GM23338 (cell line): ENCODE measurements at regions not wholly inside any gene's neighbourhood (a gene's known extent, or its start where the extent isn't known, plus 50 kb on each side); places are given as distances from the start of the nearest gene placed in this dataset.

Experiments used
- ATAC-seq: fragments of 200-7000 bp; cut with Tn5 transposase; 3 replicates; pipeline ENCODE4 v1.9.1; 2020
- DNase-seq: peaks from one replicate; pipeline ENCODE4 v3.0.0-alpha.2; 2015; ENCODE audit warnings: low spot score
- H2AFZ ChIP-seq: fragments of 200-600 bp; sonication (generic); 2 replicates; pipeline ENCODE4 v1.8.0; 2016; ENCODE audit warnings: antibody characterized with exemption, mild to moderate bottlenecking, moderate library complexity
- H3F3A ChIP-seq: fragments of 200-600 bp; sonication (generic); replicated peaks from 2 replicates; pipeline ENCODE4 v1.8.0; 2017; ENCODE audit warnings: antibody characterized with exemption, mixed run types, low read depth
- H3K27ac ChIP-seq: fragments of 200-600 bp; sonication (generic); 2 replicates; pipeline ENCODE4 v1.6.1; 2016; ENCODE audit warnings: low read depth
- H3K27me3 ChIP-seq: fragments of 200-600 bp; sonication (generic); 2 replicates; pipeline ENCODE4 v1.8.0; 2016; ENCODE audit warnings: mild to moderate bottlenecking, mixed run types, moderate library complexity; ENCODE audit not compliant: insufficient read depth
- H3K36me3 ChIP-seq: fragments of 200-600 bp; sonication (generic); 2 replicates; pipeline ENCODE4 v1.8.0; 2016; ENCODE audit warnings: mild to moderate bottlenecking; ENCODE audit not compliant: insufficient read depth
- H3K4me1 ChIP-seq: fragments of 200-600 bp; sonication (generic); 2 replicates; pipeline ENCODE4 v1.8.0; 2016; ENCODE audit warnings: mild to moderate bottlenecking, moderate library complexity; ENCODE audit not compliant: insufficient read depth
- H3K4me2 ChIP-seq: fragments of 200-600 bp; sonication (generic); 2 replicates; pipeline ENCODE4 v1.7.1; 2017; ENCODE audit warnings: mixed run types
- H3K4me3 ChIP-seq: fragments of 200-600 bp; sonication (generic); 2 replicates; pipeline ENCODE4 v1.6.1; 2016; ENCODE audit warnings: mixed run types
- H3K79me2 ChIP-seq: fragments of 200-600 bp; sonication (generic); replicated peaks from 2 replicates; pipeline ENCODE4 v1.8.0; 2017; ENCODE audit warnings: mild to moderate bottlenecking; ENCODE audit not compliant: insufficient read depth
- H3K9me2 ChIP-seq: fragments of 200-600 bp; sonication (generic); 2 replicates; pipeline ENCODE4 v1.8.0; 2017; ENCODE audit not compliant: insufficient read depth
- H4K20me1 ChIP-seq: fragments of 200-600 bp; sonication (generic); replicated peaks from 2 replicates; pipeline ENCODE4 v1.8.0; 2017; ENCODE audit warnings: mild to moderate bottlenecking; ENCODE audit not compliant: insufficient read depth
- H3K27ac Mint-ChIP-seq: 2 replicates; pipeline ENCODE4 v1.8.0; 2020; ENCODE audit warnings: inconsistent platforms, mild to moderate bottlenecking, moderate library complexity, mixed read lengths
- H3K27me3 Mint-ChIP-seq: 3 replicates; pipeline ENCODE4 v1.8.0; 2022; ENCODE audit warnings: low read depth, mild to moderate bottlenecking, moderate library complexity, mixed read lengths, inconsistent platforms; ENCODE audit not compliant: insufficient read depth, poor library complexity
- H3K36me3 Mint-ChIP-seq: 3 replicates; pipeline ENCODE4 v1.8.0; 2021; ENCODE audit warnings: low read depth, mild to moderate bottlenecking, inconsistent platforms, moderate library complexity, mixed read lengths
- H3K4me1 Mint-ChIP-seq: 3 replicates; pipeline ENCODE4 v1.8.0; 2020; ENCODE audit warnings: mild to moderate bottlenecking, inconsistent platforms, mixed read lengths
- H3K4me3 Mint-ChIP-seq: 3 replicates; pipeline ENCODE4 v1.8.0; 2021; ENCODE audit warnings: moderate library complexity, mild to moderate bottlenecking, inconsistent platforms, mixed read lengths
- H3K9me3 Mint-ChIP-seq: 3 replicates; pipeline ENCODE4 v1.8.0; 2020; ENCODE audit warnings: moderate library complexity, mild to moderate bottlenecking, inconsistent platforms, mixed read lengths
- CREB1 ChIP-seq: fragments of 250-450 bp; sonication (Bioruptor Pico); IDR thresholded peaks from 2 replicates; pipeline ENCODE4 v1.5.0; 2020; ENCODE audit warnings: low read depth, mild to moderate bottlenecking, moderate library complexity
- CTCF ChIP-seq, 2 experiments: fragments of 200-600 bp in 1 of 2; sonication (generic) in 1 of 2; conservative IDR thresholded peaks; 2 replicates each; pipeline versions ENCODE4 v1.5.1 to v1.6.1; 2016 to 2017; ENCODE audit warnings: antibody characterized with exemption in 2 of 2, low read depth in 2 of 2, mild to moderate bottlenecking in 2 of 2, moderate library complexity in 1 of 2
- ETS1 ChIP-seq: IDR thresholded peaks from 2 replicates; pipeline ENCODE4 v1.6.1; 2016; ENCODE audit warnings: antibody characterized with exemption
- EZH2 ChIP-seq: fragments of 200-600 bp; sonication (generic); IDR thresholded peaks from one replicate; pipeline ENCODE4 v1.8.0; 2017; ENCODE audit warnings: antibody characterized with exemption, mild to moderate bottlenecking, low read depth; ENCODE audit not compliant: unreplicated experiment
- EZH2phosphoT487 ChIP-seq: fragments of 200-600 bp; sonication (generic); IDR thresholded peaks from one replicate; pipeline ENCODE4 v1.8.1; 2018; ENCODE audit warnings: antibody characterized with exemption; ENCODE audit not compliant: unreplicated experiment
- JUNB ChIP-seq: IDR thresholded peaks from one replicate; pipeline ENCODE4 v1.6.1; 2016; ENCODE audit warnings: antibody characterized with exemption; ENCODE audit not compliant: unreplicated experiment
- NANOG ChIP-seq: IDR thresholded peaks from 2 replicates; pipeline ENCODE4 v1.6.1; 2016; ENCODE audit warnings: antibody characterized with exemption, borderline replicate concordance
- POLR2AphosphoS5 ChIP-seq: IDR thresholded peaks from 2 replicates; pipeline ENCODE4 v1.6.1; 2016; ENCODE audit warnings: antibody characterized with exemption, low read depth
- REST ChIP-seq: IDR thresholded peaks from one replicate; pipeline ENCODE4 v1.6.1; 2018; ENCODE audit warnings: antibody characterized with exemption; ENCODE audit not compliant: unreplicated experiment
- STAT1 ChIP-seq: IDR thresholded peaks from one replicate; pipeline ENCODE4 v1.6.1; 2016; ENCODE audit warnings: antibody characterized with exemption; ENCODE audit not compliant: unreplicated experiment
- ZNF114 ChIP-seq: fragments of 250-450 bp; sonication (Bioruptor Pico); IDR thresholded peaks from 2 replicates; pipeline ENCODE4 v1.5.0; 2020; ENCODE audit warnings: mild to moderate bottlenecking, moderate library complexity
- ZNF331 ChIP-seq: fragments of 250-450 bp; sonication (Bioruptor Pico); IDR thresholded peaks from 2 replicates; pipeline ENCODE4 v1.5.0; 2020; ENCODE audit warnings: low read depth, mild to moderate bottlenecking, moderate library complexity
- TF ChIP-seq, protein P1 (sequence below): fragments of 250-450 bp; sonication (Bioruptor Pico); IDR thresholded peaks from 2 replicates; pipeline ENCODE4 v1.5.0; 2020; ENCODE audit warnings: mild to moderate bottlenecking, moderate library complexity

GRCh38 chr5:125483609-125484008 is 737.2 kb upstream of the ZNF608 start:
- TF ChIP-seq ETS1 (no peak), NANOG (no peak), ZNF331 (CRISPR knock-in tag) (no peak), CTCF (conservative IDR thresholded peaks at IDR 0.05; ENCODE audit: low read depth in 2 of 2) (no peak), REST (no peak), POLR2AphosphoS5 (no peak), STAT1 (no peak), ZNF114 (CRISPR knock-in tag) (no peak), CREB1 (CRISPR knock-in tag) (no peak), EZH2 (no peak), EZH2phosphoT487 (no peak), JUNB (no peak)
- TF ChIP-seq, protein P1, sequence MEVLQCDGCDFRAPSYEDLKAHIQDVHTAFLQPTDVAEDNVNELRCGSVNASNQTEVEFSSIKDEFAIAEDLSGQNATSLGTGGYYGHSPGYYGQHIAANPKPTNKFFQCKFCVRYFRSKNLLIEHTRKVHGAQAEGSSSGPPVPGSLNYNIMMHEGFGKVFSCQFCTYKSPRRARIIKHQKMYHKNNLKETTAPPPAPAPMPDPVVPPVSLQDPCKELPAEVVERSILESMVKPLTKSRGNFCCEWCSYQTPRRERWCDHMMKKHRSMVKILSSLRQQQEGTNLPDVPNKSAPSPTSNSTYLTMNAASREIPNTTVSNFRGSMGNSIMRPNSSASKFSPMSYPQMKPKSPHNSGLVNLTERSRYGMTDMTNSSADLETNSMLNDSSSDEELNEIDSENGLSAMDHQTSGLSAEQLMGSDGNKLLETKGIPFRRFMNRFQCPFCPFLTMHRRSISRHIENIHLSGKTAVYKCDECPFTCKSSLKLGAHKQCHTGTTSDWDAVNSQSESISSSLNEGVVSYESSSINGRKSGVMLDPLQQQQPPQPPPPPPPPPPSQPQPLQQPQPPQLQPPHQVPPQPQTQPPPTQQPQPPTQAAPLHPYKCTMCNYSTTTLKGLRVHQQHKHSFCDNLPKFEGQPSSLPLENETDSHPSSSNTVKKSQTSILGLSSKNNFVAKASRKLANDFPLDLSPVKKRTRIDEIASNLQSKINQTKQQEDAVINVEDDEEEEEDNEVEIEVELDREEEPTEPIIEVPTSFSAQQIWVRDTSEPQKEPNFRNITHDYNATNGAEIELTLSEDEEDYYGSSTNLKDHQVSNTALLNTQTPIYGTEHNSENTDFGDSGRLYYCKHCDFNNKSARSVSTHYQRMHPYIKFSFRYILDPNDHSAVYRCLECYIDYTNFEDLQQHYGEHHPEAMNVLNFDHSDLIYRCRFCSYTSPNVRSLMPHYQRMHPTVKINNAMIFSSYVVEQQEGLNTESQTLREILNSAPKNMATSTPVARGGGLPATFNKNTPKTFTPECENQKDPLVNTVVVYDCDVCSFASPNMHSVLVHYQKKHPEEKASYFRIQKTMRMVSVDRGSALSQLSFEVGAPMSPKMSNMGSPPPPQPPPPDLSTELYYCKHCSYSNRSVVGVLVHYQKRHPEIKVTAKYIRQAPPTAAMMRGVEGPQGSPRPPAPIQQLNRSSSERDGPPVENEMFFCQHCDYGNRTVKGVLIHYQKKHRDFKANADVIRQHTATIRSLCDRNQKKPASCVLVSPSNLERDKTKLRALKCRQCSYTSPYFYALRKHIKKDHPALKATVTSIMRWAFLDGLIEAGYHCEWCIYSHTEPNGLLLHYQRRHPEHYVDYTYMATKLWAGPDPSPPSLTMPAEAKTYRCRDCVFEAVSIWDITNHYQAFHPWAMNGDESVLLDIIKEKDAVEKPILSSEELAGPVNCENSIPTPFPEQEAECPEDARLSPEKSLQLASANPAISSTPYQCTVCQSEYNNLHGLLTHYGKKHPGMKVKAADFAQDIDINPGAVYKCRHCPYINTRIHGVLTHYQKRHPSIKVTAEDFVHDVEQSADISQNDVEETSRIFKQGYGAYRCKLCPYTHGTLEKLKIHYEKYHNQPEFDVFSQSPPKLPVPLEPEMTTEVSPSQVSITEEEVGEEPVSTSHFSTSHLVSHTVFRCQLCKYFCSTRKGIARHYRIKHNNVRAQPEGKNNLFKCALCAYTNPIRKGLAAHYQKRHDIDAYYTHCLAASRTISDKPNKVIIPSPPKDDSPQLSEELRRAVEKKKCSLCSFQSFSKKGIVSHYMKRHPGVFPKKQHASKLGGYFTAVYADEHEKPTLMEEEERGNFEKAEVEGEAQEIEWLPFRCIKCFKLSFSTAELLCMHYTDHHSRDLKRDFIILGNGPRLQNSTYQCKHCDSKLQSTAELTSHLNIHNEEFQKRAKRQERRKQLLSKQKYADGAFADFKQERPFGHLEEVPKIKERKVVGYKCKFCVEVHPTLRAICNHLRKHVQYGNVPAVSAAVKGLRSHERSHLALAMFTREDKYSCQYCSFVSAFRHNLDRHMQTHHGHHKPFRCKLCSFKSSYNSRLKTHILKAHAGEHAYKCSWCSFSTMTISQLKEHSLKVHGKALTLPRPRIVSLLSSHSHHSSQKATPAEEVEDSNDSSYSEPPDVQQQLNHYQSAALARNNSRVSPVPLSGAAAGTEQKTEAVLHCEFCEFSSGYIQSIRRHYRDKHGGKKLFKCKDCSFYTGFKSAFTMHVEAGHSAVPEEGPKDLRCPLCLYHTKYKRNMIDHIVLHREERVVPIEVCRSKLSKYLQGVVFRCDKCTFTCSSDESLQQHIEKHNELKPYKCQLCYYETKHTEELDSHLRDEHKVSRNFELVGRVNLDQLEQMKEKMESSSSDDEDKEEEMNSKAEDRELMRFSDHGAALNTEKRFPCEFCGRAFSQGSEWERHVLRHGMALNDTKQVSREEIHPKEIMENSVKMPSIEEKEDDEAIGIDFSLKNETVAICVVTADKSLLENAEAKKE, result no peak
- no peaks in the 10 kb centered on the region for H3F3A ChIP-seq
- Mint-ChIP-seq H3K4me1 (peaks cover 28% of the 10 kb centered on the region), H3K27ac (no peak overlapping the region), H3K4me3 (no peak overlapping the region), H3K36me3 (peaks cover 6% of the 10 kb centered on the region; the same call in 2 of the 3 replicates), H3K9me3 (peaks cover 11% of the 10 kb centered on the region; the same call in 1 of the 3 replicates), H3K27me3 (no peaks in the 10 kb centered on the region)
- H3K4me2 ChIP-seq, result no peak overlapping the region
- no peaks in the 10 kb centered on the region for H3K36me3 ChIP-seq
- no peak for ATAC-seq
- H3K79me2 ChIP-seq, result no peaks in the 10 kb centered on the region
- no peak overlapping the region for H3K4me3 ChIP-seq
- no peak overlapping the region for H3K27ac ChIP-seq
- DNase-seq, result no peak
- no peak overlapping the region for H2AFZ ChIP-seq
- no peaks in the 10 kb centered on the region for H4K20me1 ChIP-seq
- peaks cover 22% of the 10 kb centered on the region for H3K4me1 ChIP-seq
- no peaks in the 10 kb centered on the region for H3K9me2 ChIP-seq
- no peaks in the 10 kb centered on the region for H3K27me3 ChIP-seq
